NCI-H345 treated with DMSO at 0.1 percent for 48 hours (cell line): ENCODE measurements at regions not wholly inside any gene's neighbourhood (a gene's known extent, or its start where the extent isn't known, plus 50 kb on each side); places are given as distances from the start of the nearest gene placed in this dataset.

Experiments
- DNase-seq: peaks from one replicate; lab custom pipeline; 2025; ENCODE audit not compliant: unreplicated experiment; lab: John Stamatoyannopoulos, UW

- DNase-seq = no peak
These were observed 241.6 kb upstream of the MKI67 start for GRCh38 chr10:128367807-128368206.

- no peak for DNase-seq
These were observed 243.0 kb upstream of the MKI67 start for GRCh38 chr10:128369101-128369650.

GRCh38 chr10:128373071-128373749 lies 247.0 kb upstream of the MKI67 start:
- no peak for DNase-seq

GRCh38 chr10:128373831-128374230 lies 247.6 kb upstream of the MKI67 start:
- DNase-seq = no peak

- DNase-seq = no peak
These were observed 248.9 kb upstream of the MKI67 start for GRCh38 chr10:128375171-128375570.

- DNase-seq = no peak
These were observed 251.3 kb upstream of the MKI67 start for GRCh38 chr10:128377364-128377987.

- no peak for DNase-seq
These were observed 251.8 kb upstream of the MKI67 start for GRCh38 chr10:128377988-128378387.

- no peak for DNase-seq
These were observed 254.7 kb upstream of the MKI67 start for GRCh38 chr10:128380946-128381345.

GRCh38 chr10:128382225-128382624 lies 256.0 kb upstream of the MKI67 start:
- peak; percentile 25 for DNase-seq

- no peak for DNase-seq
These were observed 258.6 kb upstream of the MKI67 start for GRCh38 chr10:128384831-128385230.

- no peak for DNase-seq
These were observed 260.0 kb upstream of the MKI67 start for GRCh38 chr10:128386231-128386630.

- no peak for DNase-seq
These were observed 260.8 kb upstream of the MKI67 start for GRCh38 chr10:128386816-128387604.

GRCh38 chr10:128390596-128390995 lies 264.4 kb upstream of the MKI67 start:
- no peak for DNase-seq

- no peak for DNase-seq
These were observed 267.3 kb upstream of the MKI67 start for GRCh38 chr10:128393546-128393945.

GRCh38 chr10:128398118-128398517 lies 271.9 kb upstream of the MKI67 start:
- no peak for DNase-seq

GRCh38 chr10:128398999-128399398 lies 272.8 kb upstream of the MKI67 start:
- DNase-seq = no peak

- peak; percentile 92 for DNase-seq
These were observed 274.3 kb upstream of the MKI67 start for GRCh38 chr10:128400564-128400963.

GRCh38 chr10:128405450-128405849 lies 279.2 kb upstream of the MKI67 start:
- DNase-seq = no peak

- no peak for DNase-seq
These were observed 285.4 kb upstream of the MKI67 start for GRCh38 chr10:128411643-128412042.

- DNase-seq = no peak
These were observed 288.3 kb upstream of the MKI67 start for GRCh38 chr10:128414568-128414967.

GRCh38 chr10:128416231-128416630 lies 290.0 kb upstream of the MKI67 start:
- no peak for DNase-seq

- DNase-seq = no peak
These were observed 291.6 kb upstream of the MKI67 start for GRCh38 chr10:128417826-128418225.
